GM19351 (cell line): ENCODE measurements at regions not wholly inside any gene's neighbourhood (a gene's known extent, or its start where the extent isn't known, plus 50 kb on each side); places are given as distances from the start of the nearest gene placed in this dataset.

Experiments
- ATAC-seq: cut with Tn5 transposase; IDR thresholded peaks from one replicate; pipeline ENCODE4 v1.9.1; 2021; ENCODE audit warnings: mild to moderate bottlenecking, moderate library complexity; ENCODE audit not compliant: unreplicated experiment

GRCh38 chr14:97180304-97181200 is 383.4 kb downstream of the VRK1 start:
- ATAC-seq, result no peak

- no peak for ATAC-seq
Observed at GRCh38 chr14:97185186-97185585, 388.0 kb downstream of the VRK1 start.

DNA sequence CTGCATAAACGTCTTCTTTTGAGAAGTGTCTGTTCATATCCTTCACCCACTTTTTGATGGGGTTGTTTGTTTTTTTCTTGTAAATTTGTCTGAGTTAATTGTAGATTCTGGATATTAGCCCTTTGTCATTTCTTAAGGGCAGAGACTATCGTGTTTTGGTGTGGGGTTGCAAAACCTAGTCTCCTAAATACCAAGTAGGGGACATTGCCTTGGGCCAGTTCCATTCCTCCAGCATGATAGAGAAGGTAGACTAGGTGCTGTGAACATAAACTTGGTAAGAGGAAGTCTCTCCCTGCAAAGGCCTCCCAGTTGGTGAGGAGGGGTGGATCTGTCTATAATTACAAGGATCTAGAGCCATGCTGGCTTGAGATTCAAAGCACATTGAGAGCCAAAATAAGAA is 390.7 kb downstream of the VRK1 start:
- no peak for ATAC-seq

DNA sequence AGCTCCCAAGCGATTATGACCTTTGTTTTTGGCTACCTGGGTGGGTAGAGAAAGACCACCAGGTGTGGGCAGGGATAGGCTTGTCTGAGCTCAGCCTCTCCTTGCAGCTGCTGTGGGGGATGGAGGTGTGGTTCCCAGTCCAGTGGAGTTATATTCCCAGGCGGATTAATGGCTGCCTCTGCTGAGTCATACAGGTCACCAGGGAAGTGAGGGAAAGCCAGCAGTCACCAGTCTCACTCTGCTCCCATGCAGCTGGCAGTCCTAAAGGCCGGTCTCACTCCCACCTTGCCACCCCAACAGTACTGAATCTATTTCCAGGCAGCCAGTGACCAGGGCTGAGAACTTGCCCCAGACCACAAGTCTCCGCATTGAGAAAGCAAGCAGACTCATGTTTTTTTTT is 399.2 kb downstream of the VRK1 start:
- no peak for ATAC-seq

GRCh38 chr14:97198813-97199212 is 401.6 kb downstream of the VRK1 start:
- ATAC-seq, result no peak

DNA sequence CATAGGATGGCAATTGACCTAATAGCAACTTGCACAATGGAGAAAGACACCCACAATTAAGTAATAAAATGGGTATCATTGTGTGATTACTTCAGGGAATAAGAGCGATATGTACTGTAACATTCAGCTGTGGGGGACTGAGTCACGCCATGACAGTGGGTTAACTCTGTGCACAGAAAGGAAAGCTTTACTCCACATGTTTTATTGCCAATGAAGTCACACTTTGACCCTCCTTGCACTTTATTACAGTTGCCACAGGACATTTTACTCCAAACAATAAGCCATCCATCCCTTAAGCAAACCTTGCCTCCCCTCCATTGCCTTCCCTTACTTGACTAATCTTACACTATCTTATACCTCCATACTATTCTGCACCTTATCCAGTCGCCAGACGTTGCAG is 403.1 kb downstream of the VRK1 start:
- ATAC-seq, result no peak

DNA sequence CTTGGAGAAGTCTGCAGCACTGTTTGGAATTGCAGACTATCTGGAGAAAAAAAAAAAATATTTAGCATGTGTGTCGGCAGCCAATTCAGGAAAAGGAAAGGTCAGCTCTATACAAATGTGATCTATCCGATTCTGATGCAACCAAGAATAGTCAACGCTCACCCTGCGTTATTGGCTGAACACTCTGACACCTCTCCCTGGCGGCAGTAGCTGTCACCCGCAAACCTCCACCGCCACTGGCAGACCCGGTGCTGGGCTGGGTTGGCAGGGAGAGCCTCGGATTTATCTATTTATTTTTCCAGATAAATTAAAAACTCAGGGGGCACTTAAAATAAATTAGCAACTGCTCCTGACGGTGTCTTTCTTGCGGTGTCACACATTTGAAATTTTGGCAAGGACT is 409.7 kb downstream of the VRK1 start:
- ATAC-seq, result no peak

DNA sequence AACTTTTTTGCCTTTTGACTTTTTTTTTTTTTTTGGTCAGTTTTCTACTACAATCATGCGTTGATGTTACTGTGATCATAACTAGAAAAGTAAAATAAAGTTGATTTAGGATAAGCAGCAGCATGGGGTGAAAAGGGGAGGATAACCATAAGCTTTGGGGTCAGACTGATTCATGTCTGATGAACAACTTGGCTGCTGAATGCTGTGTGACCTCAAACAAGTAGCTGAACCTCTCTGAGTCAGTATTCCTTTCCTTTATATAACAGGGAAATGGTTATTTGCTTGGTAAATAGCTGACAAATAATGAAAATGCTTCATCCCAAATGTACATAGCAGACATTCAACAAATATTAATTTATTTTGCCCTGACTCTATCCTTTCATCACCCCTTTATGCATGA is 413.0 kb downstream of the VRK1 start:
- ATAC-seq, result no peak

DNA sequence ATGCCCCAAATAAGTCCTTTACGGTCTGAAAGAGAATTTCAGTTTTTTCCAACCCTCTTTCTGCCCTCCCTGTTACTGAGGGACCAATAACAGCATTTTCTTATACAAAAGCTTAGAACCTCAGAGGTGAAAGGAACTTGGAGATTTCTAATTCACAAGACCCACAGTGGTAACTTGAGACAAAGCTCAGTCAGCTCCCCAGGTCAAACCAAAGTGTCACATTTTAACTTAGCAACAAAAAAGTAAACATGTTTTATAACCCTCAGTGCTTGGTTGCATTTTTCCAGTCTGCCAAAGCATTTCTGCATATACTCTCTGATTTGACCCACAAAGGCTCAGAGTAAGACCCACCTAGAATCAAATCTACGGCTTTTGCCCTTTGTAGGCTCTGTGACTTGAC is 415.2 kb downstream of the VRK1 start:
- ATAC-seq, result no peak

DNA sequence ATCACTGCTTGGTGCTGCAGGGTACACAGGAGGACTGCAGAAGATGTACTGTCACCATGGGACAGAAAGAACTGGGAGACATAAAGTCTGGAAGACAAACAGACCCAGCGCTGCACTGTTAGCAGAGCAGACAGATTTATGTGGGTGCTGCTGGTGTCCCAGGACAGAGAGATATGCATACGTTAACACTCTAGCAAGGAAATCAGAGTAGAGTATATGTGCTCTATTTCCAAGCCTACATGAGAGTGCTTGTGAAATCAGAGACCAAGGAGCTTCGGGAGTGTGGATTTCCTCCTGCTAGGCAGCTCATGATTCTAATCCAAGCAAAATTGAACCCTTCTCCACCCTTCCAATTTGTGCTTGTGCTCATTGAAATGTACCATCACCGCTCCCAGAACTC is 416.5 kb downstream of the VRK1 start:
- no peak for ATAC-seq

GRCh38 chr14:97215263-97215969 is 418.2 kb downstream of the VRK1 start:
- no peak for ATAC-seq

GRCh38 chr14:97217111-97217885 is 420.1 kb downstream of the VRK1 start:
- ATAC-seq, result no peak

- ATAC-seq, result no peak
Observed at GRCh38 chr14:97218274-97218673, 421.1 kb downstream of the VRK1 start.

GRCh38 chr14:97218691-97219430 is 421.7 kb downstream of the VRK1 start:
- no peak for ATAC-seq

GRCh38 chr14:97219431-97220017 is 422.3 kb downstream of the VRK1 start:
- ATAC-seq, result no peak

DNA sequence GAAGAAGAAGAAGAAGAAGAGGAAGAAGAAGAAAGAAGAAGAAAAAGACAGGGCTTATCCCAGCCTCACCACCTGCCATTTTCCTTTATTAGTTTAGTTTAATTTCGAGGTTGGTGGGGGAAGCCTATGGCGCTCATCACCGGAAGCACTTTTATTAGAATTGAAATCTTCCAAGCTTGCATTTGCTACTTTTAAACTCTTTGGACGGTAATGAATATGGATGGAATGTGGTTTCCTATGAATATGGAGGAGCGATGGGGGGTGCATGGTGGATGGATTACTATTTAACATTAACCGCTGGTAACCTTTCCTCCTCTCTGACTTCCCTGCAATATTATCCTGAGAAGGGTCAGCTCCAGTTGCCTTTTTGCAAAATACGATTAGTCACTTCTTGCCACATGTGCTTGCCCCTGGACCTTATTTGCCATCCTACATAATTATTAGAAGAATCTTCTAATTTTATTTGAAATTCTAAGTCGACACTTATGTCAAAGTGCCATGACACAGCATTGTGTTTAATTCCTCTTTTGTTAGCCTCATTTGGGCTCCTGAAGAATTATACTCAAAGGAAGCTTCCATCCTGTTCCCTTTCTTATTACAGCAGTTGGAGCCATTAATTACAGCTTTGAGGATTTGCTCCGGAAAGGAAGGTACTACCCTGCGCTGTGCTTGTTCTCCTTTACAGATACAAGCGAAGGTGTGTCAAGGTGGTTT is 424.5 kb downstream of the VRK1 start:
- ATAC-seq, result no peak

- ATAC-seq, result no peak
Observed at GRCh38 chr14:97224016-97224415, 426.8 kb downstream of the VRK1 start.

DNA sequence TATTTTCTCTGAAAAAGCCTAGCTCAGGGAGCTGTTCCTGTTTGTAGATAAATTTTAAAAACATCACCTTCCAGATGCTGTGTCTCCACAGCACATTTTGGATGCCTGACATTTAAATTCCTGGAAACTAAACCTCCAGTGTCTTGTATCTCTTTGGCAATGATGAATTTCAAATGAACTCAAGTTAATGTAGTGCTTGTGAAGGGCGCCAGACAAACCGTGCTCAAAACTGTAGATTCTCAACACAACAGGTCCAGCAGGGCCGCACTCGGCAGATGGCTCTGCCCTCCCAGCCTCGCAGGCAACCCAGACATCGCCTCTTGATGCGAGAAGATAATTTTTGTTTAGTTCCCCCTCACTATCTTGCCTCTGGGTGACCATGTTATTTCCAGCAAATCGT is 432.9 kb downstream of the VRK1 start:
- no peak for ATAC-seq

GRCh38 chr14:97233319-97233985 is 436.3 kb downstream of the VRK1 start:
- no peak for ATAC-seq
